GM12878 (cell line): ENCODE measurements at regions not wholly inside any gene's neighbourhood (a gene's known extent, or its start where the extent isn't known, plus 50 kb on each side); places are given as distances from the start of the nearest gene placed in this dataset.

Experiments used
- ATAC-seq: fragments of 200-7000 bp; cut with Tn5 transposase; 3 replicates; pipeline ENCODE4 v1.9.1; 2020; ENCODE audit warnings: mild to moderate bottlenecking, moderate library complexity
- BruUV-seq: library from RNA; stranded (reverse); fragments of 400-500 nt; replicated peaks from 2 replicates; lab custom pipeline; 2021; lab: Mats Ljungman, UMichigan
- CTCF ChIA-PET: fragments of 300-600 bp; sonication (Branson Sonifier 250); formaldehyde crosslinking; extraction: SDS; loops from one replicate; lab custom pipeline; 2021; ENCODE audit warnings: inconsistent platforms; lab: Yijun Ruan, JAX
- POLR2A ChIA-PET: fragments of 350-600 bp; formaldehyde crosslinking; extraction: SDS; loops from one replicate; lab custom pipeline; 2021; ENCODE audit warnings: inconsistent platforms; lab: Charles Lee
- RAD21 ChIA-PET: fragments of 300-600 bp; sonication (Branson Sonifier 250); formaldehyde crosslinking; loops from one replicate; lab custom pipeline; 2023; ENCODE audit warnings: antibody characterized with exemption; ENCODE audit not compliant: unreplicated experiment; lab: Charles Lee
- SMC1A ChIA-PET: fragments of 300-600 bp; sonication (Branson Sonifier 250); formaldehyde crosslinking; loops from one replicate; lab custom pipeline; 2023; ENCODE audit not compliant: unreplicated experiment, uncharacterized antibody; lab: Charles Lee
- DNase-seq: peaks from one replicate; pipeline ENCODE4 v3.0.0-alpha.2; 2011; ENCODE audit warnings: low read depth, low spot score
- FAIRE-seq: peaks from 3 replicates; lab custom pipeline; 2011; peaks lifted over from hg19 to GRCh38; lab: Jason Lieb, UNC
- H2AFZ ChIP-seq: 2 replicates; pipeline ENCODE4 v1.6.0; 2011; ENCODE audit warnings: low read depth, low read length, control low read depth; ENCODE audit not compliant: control insufficient read depth
- H3K27ac ChIP-seq: 2 replicates; pipeline ENCODE4 v1.5.1; 2011; ENCODE audit warnings: control low read depth; ENCODE audit not compliant: control insufficient read depth, insufficient read depth
- H3K27me3 ChIP-seq, 2 experiments: replicated peaks in 1 of 2; 2 replicates each; pipeline versions ENCODE4 v1.6.0 to v1.6.1; 2011; ENCODE audit warnings: low read length in 1 of 2; ENCODE audit not compliant: control insufficient read depth in 2 of 2, insufficient read depth in 2 of 2
- H3K36me3 ChIP-seq, 2 experiments: 2 replicates each; pipeline ENCODE4 v1.5.1; 2011; ENCODE audit warnings: low read length in 1 of 2; ENCODE audit not compliant: control insufficient read depth in 2 of 2, insufficient read depth in 2 of 2
- H3K4me1 ChIP-seq: 2 replicates; pipeline ENCODE4 v1.6.1; 2011; ENCODE audit warnings: mild to moderate bottlenecking, low read length, moderate library complexity, mixed read lengths; ENCODE audit not compliant: control insufficient read depth, insufficient read depth
- H3K4me2 ChIP-seq: 2 replicates; pipeline ENCODE4 v1.6.0; 2011; ENCODE audit warnings: control low read depth; ENCODE audit not compliant: control insufficient read depth, insufficient read depth
- H3K4me3 ChIP-seq: fragments of 200-600 bp; sonication (generic); 2 replicates; pipeline ENCODE4 v1.5.1; 2016
- H3K79me2 ChIP-seq: 2 replicates; pipeline ENCODE4 v1.6.0; 2011; ENCODE audit warnings: low read length; ENCODE audit not compliant: control insufficient read depth, insufficient read depth
- H3K9ac ChIP-seq: 2 replicates; pipeline ENCODE4 v1.8.0; 2011; ENCODE audit warnings: low read length, control low read depth, mixed read lengths; ENCODE audit not compliant: control insufficient read depth, insufficient read depth
- H3K9me3 ChIP-seq: replicated peaks from 3 replicates; pipeline ENCODE4 v1.5.1; 2011; ENCODE audit warnings: mild to moderate bottlenecking, low read length; ENCODE audit not compliant: control insufficient read depth, insufficient read depth
- H4K20me1 ChIP-seq: 2 replicates; pipeline ENCODE4 v1.6.0; 2011; ENCODE audit not compliant: control insufficient read depth, insufficient read depth
- ASH2L ChIP-seq: fragments of 300-600, 200-600 bp; sonication (generic); IDR thresholded peaks from 2 replicates; pipeline ENCODE4 v1.6.1; 2017; ENCODE audit warnings: low read depth, mild to moderate bottlenecking, borderline replicate concordance
- FOS ChIP-seq: IDR thresholded peaks from 3 replicates; pipeline ENCODE4 v1.6.1; 2011; ENCODE audit warnings: borderline replicate concordance; ENCODE audit not compliant: insufficient read length; ENCODE audit errors: extremely low read depth
- KLF5 ChIP-seq: fragments of 450-650 bp; IDR thresholded peaks from 2 replicates; pipeline ENCODE4 v1.6.1; 2014; ENCODE audit warnings: mild to moderate bottlenecking; ENCODE audit not compliant: partially characterized antibody
- LARP7 ChIP-seq: fragments of 450-650 bp; IDR thresholded peaks from 2 replicates; pipeline ENCODE4 v1.6.1; 2017; ENCODE audit warnings: mild to moderate bottlenecking
- RAD21 ChIP-seq: IDR thresholded peaks from 2 replicates; pipeline ENCODE4 v1.6.1; 2011; ENCODE audit warnings: mild to moderate bottlenecking, low read depth, low read length, moderate library complexity; ENCODE audit not compliant: insufficient read depth
- SMC3 ChIP-seq: IDR thresholded peaks from 2 replicates; pipeline ENCODE4 v1.6.1; 2011; ENCODE audit warnings: low read length, improper control_type of control experiment, borderline replicate concordance
- ZZZ3 ChIP-seq: IDR thresholded peaks from 2 replicates; pipeline ENCODE4 v1.6.1; 2011; ENCODE audit warnings: low read depth; ENCODE audit not compliant: control insufficient read depth, insufficient read length
- WGBS: methylation state at CpG from one replicate; pipeline ENCODE4 v1.1.6; 2016; ENCODE audit warnings: low lambda C conversion rate; ENCODE audit not compliant: insufficient replicate concordance, insufficient coverage; ENCODE audit errors: missing lambda C conversion rate; 5-methylcytosine and 5-hydroxymethylcytosine counted together
- in situ Hi-C: fragments of 300-500 bp; cut with MboI; formaldehyde crosslinking; loops from 9 replicates; pipeline ENCODE4 v1.14.3; 2018; ENCODE audit warnings: mixed read lengths
- intact Hi-C: fragments of 100-400 bp; cut with micrococcal nuclease; formaldehyde crosslinking; loops from one replicate; pipeline ENCODE4 v1.14.2; 2022; ENCODE audit not compliant: unreplicated experiment
- TF ChIP-seq, protein P1 (sequence below): fragments of 450-650 bp; IDR thresholded peaks from 2 replicates; pipeline ENCODE4 v1.6.1; 2017; ENCODE audit warnings: mild to moderate bottlenecking
- TF ChIP-seq, protein P2 (sequence below), 3 experiments: IDR thresholded peaks in 2 of 3; conservative IDR thresholded peaks in 1 of 3; 2 replicates each; pipeline ENCODE4 v1.5.1; 2011; ENCODE audit warnings: low read depth in 3 of 3, low read length in 3 of 3, mild to moderate bottlenecking in 3 of 3, control low read depth in 2 of 3, moderate library complexity in 2 of 3, inconsistent platforms in 1 of 3, mixed read lengths in 1 of 3; ENCODE audit not compliant: control insufficient read depth in 2 of 3, insufficient read depth in 1 of 3; ENCODE audit errors: extremely low read depth in 1 of 3
- TF ChIP-seq, protein P3 (sequence below): fragments of 450-650 bp; IDR thresholded peaks from 2 replicates; pipeline ENCODE4 v1.6.1; 2018; ENCODE audit warnings: borderline replicate concordance, mild to moderate bottlenecking; ENCODE audit not compliant: partially characterized antibody
- TF ChIP-seq, protein P4 (sequence below): fragments of 450-650 bp; formaldehyde crosslinking; IDR thresholded peaks from 2 replicates; pipeline ENCODE4 v1.4.0; 2022; ENCODE audit warnings: mild to moderate bottlenecking, moderate library complexity

DNA sequence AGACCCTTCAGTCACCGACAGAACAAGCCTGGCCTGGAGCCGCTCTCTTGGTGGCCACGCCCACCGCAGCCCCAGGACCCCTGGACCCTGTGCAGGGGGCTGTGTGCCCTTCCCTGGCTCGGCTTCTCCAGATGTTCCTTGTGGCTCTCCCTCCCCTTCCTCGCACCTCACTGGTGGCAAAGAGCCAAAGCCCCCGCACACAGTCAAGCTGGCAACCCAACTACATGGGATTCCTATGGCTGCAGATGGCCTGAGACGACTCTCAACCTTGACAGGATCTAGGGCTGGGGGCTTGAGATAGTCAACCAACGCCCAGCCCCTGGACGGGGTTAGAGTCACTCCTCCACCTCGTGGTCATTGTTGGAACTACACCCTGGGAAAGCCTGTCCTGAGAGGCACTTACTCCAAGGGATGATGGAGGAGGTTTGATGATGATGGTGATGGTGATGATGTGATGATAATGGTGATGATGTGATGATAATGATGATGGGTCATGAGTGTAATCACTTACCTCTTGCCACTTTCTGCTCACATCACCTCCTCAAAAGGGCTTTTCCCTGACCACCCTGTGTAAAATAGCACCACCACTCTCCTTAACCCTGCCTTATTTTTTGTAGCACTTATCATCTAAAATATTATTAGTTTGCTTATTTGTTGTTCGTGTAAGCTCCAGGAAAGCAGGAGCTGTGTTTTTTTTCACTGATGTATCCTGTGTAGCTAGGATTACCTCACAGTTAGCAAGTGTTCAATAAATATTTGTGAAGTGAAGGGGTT lies 278.4 kb downstream of the LRFN2 start:
- in situ Hi-C loops = no loop called here
- SMC1A ChIA-PET = interaction anchor here (0.7 to 3.9 kb wide), 36 partner anchors 10 to 603 kb away, joined by 3 to 24 read pairs (median 4); no protein-coding TSS in a partner anchor
- TF ChIP-seq, protein P1, sequence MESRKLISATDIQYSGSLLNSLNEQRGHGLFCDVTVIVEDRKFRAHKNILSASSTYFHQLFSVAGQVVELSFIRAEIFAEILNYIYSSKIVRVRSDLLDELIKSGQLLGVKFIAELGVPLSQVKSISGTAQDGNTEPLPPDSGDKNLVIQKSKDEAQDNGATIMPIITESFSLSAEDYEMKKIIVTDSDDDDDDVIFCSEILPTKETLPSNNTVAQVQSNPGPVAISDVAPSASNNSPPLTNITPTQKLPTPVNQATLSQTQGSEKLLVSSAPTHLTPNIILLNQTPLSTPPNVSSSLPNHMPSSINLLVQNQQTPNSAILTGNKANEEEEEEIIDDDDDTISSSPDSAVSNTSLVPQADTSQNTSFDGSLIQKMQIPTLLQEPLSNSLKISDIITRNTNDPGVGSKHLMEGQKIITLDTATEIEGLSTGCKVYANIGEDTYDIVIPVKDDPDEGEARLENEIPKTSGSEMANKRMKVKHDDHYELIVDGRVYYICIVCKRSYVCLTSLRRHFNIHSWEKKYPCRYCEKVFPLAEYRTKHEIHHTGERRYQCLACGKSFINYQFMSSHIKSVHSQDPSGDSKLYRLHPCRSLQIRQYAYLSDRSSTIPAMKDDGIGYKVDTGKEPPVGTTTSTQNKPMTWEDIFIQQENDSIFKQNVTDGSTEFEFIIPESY = no peak
- TF ChIP-seq RAD21 = peak; percentile 73
- TF ChIP-seq FOS = no peak
- TF ChIP-seq, protein P2, sequence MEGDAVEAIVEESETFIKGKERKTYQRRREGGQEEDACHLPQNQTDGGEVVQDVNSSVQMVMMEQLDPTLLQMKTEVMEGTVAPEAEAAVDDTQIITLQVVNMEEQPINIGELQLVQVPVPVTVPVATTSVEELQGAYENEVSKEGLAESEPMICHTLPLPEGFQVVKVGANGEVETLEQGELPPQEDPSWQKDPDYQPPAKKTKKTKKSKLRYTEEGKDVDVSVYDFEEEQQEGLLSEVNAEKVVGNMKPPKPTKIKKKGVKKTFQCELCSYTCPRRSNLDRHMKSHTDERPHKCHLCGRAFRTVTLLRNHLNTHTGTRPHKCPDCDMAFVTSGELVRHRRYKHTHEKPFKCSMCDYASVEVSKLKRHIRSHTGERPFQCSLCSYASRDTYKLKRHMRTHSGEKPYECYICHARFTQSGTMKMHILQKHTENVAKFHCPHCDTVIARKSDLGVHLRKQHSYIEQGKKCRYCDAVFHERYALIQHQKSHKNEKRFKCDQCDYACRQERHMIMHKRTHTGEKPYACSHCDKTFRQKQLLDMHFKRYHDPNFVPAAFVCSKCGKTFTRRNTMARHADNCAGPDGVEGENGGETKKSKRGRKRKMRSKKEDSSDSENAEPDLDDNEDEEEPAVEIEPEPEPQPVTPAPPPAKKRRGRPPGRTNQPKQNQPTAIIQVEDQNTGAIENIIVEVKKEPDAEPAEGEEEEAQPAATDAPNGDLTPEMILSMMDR (IDR thresholded peaks at IDR 0.05 in 2 of 3, conservative IDR thresholded peaks at IDR 0.05 in 1 of 3; ENCODE audit: control insufficient read depth in 2 of 3, extremely low read depth in 1 of 3, insufficient read depth in 1 of 3, low read depth in 3 of 3, low read length in 3 of 3) = peak; percentile 84 to 91 (median 89)
- no peak for TF ChIP-seq KLF5
- TF ChIP-seq, protein P3, sequence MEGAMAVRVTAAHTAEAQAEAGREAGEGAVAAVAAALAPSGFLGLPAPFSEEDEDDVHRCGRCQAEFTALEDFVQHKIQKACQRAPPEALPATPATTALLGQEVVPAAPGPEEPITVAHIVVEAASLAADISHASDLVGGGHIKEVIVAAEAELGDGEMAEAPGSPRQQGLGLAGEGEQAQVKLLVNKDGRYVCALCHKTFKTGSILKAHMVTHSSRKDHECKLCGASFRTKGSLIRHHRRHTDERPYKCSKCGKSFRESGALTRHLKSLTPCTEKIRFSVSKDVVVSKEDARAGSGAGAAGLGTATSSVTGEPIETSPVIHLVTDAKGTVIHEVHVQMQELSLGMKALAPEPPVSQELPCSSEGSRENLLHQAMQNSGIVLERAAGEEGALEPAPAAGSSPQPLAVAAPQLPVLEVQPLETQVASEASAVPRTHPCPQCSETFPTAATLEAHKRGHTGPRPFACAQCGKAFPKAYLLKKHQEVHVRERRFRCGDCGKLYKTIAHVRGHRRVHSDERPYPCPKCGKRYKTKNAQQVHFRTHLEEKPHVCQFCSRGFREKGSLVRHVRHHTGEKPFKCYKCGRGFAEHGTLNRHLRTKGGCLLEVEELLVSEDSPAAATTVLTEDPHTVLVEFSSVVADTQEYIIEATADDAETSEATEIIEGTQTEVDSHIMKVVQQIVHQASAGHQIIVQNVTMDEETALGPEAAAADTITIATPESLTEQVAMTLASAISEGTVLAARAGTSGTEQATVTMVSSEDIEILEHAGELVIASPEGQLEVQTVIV = no peak
- no peak for TF ChIP-seq ZZZ3
- TF ChIP-seq, protein P4, sequence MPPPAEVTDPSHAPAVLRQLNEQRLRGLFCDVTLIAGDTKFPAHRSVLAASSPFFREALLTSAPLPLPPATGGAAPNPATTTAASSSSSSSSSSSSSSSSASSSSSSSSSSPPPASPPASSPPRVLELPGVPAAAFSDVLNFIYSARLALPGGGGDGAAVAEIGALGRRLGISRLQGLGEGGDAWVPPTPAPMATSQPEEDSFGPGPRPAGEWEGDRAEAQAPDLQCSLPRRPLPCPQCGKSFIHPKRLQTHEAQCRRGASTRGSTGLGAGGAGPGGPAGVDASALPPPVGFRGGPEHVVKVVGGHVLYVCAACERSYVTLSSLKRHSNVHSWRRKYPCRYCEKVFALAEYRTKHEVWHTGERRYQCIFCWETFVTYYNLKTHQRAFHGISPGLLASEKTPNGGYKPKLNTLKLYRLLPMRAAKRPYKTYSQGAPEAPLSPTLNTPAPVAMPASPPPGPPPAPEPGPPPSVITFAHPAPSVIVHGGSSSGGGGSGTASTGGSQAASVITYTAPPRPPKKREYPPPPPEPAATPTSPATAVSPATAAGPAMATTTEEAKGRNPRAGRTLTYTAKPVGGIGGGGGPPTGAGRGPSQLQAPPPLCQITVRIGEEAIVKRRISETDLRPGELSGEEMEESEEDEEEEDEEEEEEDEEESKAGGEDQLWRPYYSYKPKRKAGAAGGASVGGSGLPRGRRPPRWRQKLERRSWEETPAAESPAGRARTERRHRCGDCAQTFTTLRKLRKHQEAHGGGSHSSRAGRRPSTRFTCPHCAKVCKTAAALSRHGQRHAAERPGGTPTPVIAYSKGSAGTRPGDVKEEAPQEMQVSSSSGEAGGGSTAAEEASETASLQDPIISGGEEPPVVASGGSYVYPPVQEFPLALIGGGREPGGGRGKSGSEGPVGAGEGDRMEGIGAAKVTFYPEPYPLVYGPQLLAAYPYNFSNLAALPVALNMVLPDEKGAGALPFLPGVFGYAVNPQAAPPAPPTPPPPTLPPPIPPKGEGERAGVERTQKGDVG = no peak
- TF ChIP-seq SMC3 = peak; percentile 97
- no peak for TF ChIP-seq ASH2L
- peak; percentile 59; the same call in 1 of the 2 replicates for TF ChIP-seq LARP7

More for the DNA sequence above, 278.4 kb downstream of the LRFN2 start:
- FAIRE-seq = peak; percentile 76
- H2AFZ ChIP-seq = no peak overlapping the region
- BruUV-seq = no TSS peak
- no peaks in the 10 kb centered on the region for H3K9me3 ChIP-seq
- no peak overlapping the region for H3K4me2 ChIP-seq
- RAD21 ChIA-PET = interaction anchor here (0.7 to 4.2 kb wide), 14 partner anchors 9 to 946 kb away, joined by 3 to 78 read pairs (median 4); no protein-coding TSS in a partner anchor
- H3K36me3 ChIP-seq = no peaks in the 10 kb centered on the region
- POLR2A ChIA-PET = interaction anchor here (0.8 kb wide), 1 partner anchor 57 kb away, joined by 3 read pairs; no protein-coding TSS in a partner anchor
- intact Hi-C loops = loop anchor here (1.0 to 10.0 kb wide), 3 partner anchors 327 to 964 kb away; no protein-coding TSS in a partner anchor
- peak; percentile 94 for ATAC-seq
- no peaks in the 10 kb centered on the region for H3K4me1 ChIP-seq
- H3K4me3 ChIP-seq = no peak overlapping the region
- 0% methylated on average over 12 of the region's 12 CpGs for WGBS
- H3K79me2 ChIP-seq = no peaks in the 10 kb centered on the region
- CTCF ChIA-PET = interaction anchor here (0.6 to 3.8 kb wide), 33 partner anchors 9 to 962 kb away, joined by 3 to 72 read pairs (median 4); no protein-coding TSS in a partner anchor
- H3K27me3 ChIP-seq = peaks cover 3 to 9% of the 10 kb centered on the region in 2 experiments; a peak in 3 of 4 replicates
- peak; percentile 11 for DNase-seq
- no peaks in the 10 kb centered on the region for H4K20me1 ChIP-seq
- H3K9ac ChIP-seq = no peak overlapping the region
- H3K27ac ChIP-seq = no peak overlapping the region
